GM21737 (cell line): ENCODE measurements at regions not wholly inside any gene's neighbourhood (a gene's known extent, or its start where the extent isn't known, plus 50 kb on each side); places are given as distances from the start of the nearest gene placed in this dataset.

Experiments used
- ATAC-seq: cut with Tn5 transposase; IDR thresholded peaks from one replicate; pipeline ENCODE4 v1.9.1; 2021; ENCODE audit warnings: mild to moderate bottlenecking, moderate library complexity; ENCODE audit not compliant: unreplicated experiment

GRCh38 chr13:34294483-34295129, 476.7 kb downstream of the RFC3 start:
- no peak for ATAC-seq

GRCh38 chr13:34300559-34300958, 482.6 kb downstream of the RFC3 start:
- ATAC-seq = no peak

GRCh38 chr13:34302596-34302995, 484.6 kb downstream of the RFC3 start:
- no peak for ATAC-seq

GRCh38 chr13:34303346-34303745, 485.4 kb downstream of the RFC3 start:
- no peak for ATAC-seq

- ATAC-seq = no peak
Measured at GRCh38 chr13:34307607-34308006, 489.7 kb downstream of the RFC3 start.

- ATAC-seq = no peak
Measured at GRCh38 chr13:34308725-34309124, 490.8 kb downstream of the RFC3 start.

- no peak for ATAC-seq
Measured at GRCh38 chr13:34310539-34310938, 492.6 kb downstream of the RFC3 start.

GRCh38 chr13:34311251-34311650, 493.3 kb downstream of the RFC3 start:
- no peak for ATAC-seq

- no peak for ATAC-seq
Measured at GRCh38 chr13:34312578-34312977, 494.6 kb downstream of the RFC3 start.

GRCh38 chr13:34320084-34320483, 502.1 kb downstream of the RFC3 start:
- ATAC-seq = no peak

- ATAC-seq = no peak
Measured at GRCh38 chr13:34322014-34322742, 504.2 kb downstream of the RFC3 start.

GRCh38 chr13:34322743-34323074, 504.8 kb downstream of the RFC3 start:
- ATAC-seq = no peak

GRCh38 chr13:34335014-34336007, 517.4 kb downstream of the RFC3 start:
- ATAC-seq = no peak

- ATAC-seq = no peak
Measured at GRCh38 chr13:34338102-34338501, 520.2 kb downstream of the RFC3 start.

GRCh38 chr13:34340534-34340933, 522.6 kb downstream of the RFC3 start:
- ATAC-seq = no peak

- no peak for ATAC-seq
Measured at GRCh38 chr13:34343413-34343940, 525.5 kb downstream of the RFC3 start.

- ATAC-seq = no peak
Measured at GRCh38 chr13:34344816-34345215, 526.9 kb downstream of the RFC3 start.

- ATAC-seq = no peak
Measured at GRCh38 chr13:34345258-34345965, 527.5 kb downstream of the RFC3 start.

- no peak for ATAC-seq
Measured at GRCh38 chr13:34346626-34347025, 528.7 kb downstream of the RFC3 start.

GRCh38 chr13:34347784-34348573, 530.0 kb downstream of the RFC3 start:
- no peak for ATAC-seq
